HG02938 (cell line): ENCODE measurements at regions not wholly inside any gene's neighbourhood (a gene's known extent, or its start where the extent isn't known, plus 50 kb on each side); places are given as distances from the start of the nearest gene placed in this dataset.
"Not testable (repeated sequence)": the region's sequence is repeated elsewhere in the genome, so short reads cannot be mapped to it uniquely, and the experiment has no call there.

Experiments
- ATAC-seq: cut with Tn5 transposase; IDR thresholded peaks from one replicate; pipeline ENCODE4 v1.9.1; 2021; ENCODE audit warnings: mild to moderate bottlenecking, moderate library complexity; ENCODE audit not compliant: unreplicated experiment

DNA sequence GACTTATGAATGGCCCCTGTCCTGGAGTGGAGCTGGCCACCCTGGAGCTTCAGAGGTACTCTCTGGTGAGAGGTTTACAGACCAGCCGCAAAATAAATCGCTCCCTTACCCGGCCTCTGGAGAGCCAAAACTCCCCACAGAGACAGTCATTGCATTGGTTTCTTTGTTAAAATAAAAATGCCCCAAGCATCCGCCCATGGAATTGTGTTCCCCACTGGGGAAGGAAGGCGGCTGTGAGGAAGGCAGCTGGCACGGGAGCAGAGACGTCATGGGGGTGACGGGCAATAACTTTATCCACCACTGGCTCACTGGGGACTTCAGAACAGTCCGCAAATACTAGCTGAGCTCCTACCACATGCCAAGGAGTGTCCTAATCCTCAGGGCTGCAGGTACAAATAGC, 266.2 kb upstream of the FOXF1 start:
- ATAC-seq = no peak

GRCh38 chr16:86244936-86245335, 265.4 kb upstream of the FOXF1 start:
- ATAC-seq = no peak

GRCh38 chr16:86245351-86245750, 265.0 kb upstream of the FOXF1 start:
- no peak for ATAC-seq

DNA sequence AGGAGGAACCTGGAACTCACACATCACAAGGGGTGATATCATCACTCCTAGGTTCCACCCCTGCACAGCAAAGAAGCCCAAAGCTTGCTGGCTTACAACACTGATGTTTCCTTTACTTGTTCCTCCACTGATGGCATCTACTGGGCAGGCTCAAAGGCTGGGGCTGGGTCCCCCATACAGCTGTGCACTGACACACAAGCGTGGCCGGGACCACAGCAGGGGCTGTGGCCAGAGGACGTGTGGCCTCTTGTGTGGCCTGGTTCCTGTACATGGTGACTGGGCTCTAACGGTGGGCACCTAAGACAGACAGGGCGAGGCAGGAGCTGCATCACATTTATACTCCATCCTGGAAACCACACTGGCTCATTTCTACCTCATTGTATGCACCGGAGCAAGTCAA, 264.4 kb upstream of the FOXF1 start:
- ATAC-seq = no peak

DNA sequence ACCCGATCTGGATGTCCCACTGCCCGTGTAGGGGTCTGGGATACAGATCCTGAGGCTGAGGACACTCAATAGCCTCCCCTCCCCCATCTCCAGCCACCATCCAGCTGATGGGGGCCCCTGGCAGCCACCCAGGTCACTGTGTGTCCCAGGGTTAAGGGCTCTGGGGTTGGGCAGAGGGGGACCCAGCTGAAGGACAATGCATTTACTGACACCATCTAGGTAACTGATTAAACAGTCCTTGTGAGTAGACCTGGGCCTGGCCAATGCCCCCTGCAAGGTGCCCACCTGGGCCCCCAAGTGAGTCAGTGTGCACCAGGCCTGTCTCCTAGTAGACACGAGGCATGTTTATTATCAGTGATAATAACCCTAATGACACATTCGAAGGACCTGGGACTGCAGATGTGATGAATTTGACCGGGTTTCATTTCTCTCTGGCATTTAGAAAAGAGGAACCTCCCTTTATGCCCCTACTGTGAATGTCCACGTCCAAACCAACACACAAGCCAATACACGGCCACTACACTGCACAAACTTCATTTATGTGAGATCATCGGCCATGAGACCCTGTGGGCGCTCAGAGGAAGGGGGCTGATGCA, 261.9 kb upstream of the FOXF1 start:
- ATAC-seq = no peak

- no peak for ATAC-seq
Observed at GRCh38 chr16:86249631-86250030, 260.7 kb upstream of the FOXF1 start.

- no peak for ATAC-seq
Observed at GRCh38 chr16:86251682-86252081, 258.6 kb upstream of the FOXF1 start.

DNA sequence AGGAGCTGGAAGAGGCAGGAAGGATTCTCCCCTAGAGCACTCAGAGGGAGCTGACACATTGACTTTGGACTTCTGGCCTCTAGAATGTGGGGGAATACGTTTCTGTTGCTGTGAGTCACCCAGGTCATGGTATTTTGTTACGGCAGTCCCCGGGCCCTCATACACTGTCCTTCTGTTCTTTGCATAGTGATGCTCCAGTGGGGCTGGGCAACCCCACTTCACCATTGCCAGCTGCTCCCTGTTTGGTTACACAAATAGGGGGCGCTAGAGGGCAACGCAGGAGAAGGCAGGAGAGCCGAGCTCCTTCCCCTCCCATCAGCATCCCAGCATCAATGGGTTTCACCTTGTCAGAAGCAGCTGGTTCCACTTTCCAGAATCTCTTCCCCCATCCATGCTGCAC, 257.7 kb upstream of the FOXF1 start:
- ATAC-seq = no peak

DNA sequence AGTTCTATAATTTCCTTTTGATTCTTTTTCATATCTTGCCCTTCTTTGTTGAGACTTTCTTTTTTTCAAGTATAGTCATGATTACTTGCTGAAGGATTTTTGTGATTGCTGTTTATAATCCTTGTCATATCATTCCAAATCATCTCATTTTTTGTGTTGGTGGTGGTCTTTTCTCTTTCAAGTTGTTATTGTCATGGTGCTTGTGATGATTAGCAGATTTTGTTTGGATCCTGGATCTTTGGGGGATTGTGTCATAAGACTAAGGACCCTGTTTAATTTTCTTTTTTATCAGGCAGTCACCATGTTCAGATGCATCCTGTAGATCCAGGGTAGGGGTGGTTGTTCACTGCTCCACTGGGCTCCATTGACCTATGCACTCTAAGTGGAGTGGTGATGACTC, 254.4 kb upstream of the FOXF1 start:
- ATAC-seq = no peak

GRCh38 chr16:86256995-86257394, 253.3 kb upstream of the FOXF1 start:
- ATAC-seq = no peak

- ATAC-seq = no peak
Observed at GRCh38 chr16:86257546-86257945, 252.8 kb upstream of the FOXF1 start.

DNA sequence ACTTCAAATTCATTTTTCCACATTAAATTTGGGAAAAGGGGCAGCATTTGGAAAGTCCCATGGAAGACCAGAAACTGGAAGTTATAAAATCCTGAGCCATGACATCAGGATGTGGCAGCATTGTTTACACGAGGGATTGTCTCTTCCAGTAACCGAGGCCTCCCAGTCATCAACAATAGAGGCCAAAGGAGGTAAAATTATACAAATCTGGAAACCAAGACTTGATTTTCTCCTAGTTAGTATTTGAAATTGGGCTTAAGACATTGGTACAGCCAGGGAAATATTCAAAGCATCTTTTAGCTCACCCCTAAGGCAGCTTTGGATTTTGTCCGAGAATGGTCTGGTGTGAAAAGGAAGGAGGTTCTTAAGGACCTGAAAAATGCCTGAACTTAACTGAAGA, 251.6 kb upstream of the FOXF1 start:
- ATAC-seq = no peak

DNA sequence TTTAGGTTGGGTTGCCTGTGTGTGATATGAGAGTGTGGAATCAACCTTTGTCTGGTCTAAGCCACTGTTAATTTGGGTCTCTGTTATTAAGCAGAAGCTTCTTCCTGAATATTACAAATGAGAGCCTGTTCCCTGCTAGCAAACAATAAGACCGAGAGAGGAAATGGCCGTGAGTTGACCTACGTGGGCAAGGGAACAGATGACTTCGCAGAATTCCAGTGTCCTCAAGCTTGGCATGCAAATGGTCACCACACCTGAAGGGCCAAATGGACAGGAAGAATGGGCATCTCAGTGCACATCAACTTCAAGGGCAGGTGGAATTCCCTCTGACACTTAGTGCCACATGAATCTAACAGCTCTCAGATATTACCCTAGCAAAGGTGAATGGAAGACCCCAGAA, 250.8 kb upstream of the FOXF1 start:
- no peak for ATAC-seq

DNA sequence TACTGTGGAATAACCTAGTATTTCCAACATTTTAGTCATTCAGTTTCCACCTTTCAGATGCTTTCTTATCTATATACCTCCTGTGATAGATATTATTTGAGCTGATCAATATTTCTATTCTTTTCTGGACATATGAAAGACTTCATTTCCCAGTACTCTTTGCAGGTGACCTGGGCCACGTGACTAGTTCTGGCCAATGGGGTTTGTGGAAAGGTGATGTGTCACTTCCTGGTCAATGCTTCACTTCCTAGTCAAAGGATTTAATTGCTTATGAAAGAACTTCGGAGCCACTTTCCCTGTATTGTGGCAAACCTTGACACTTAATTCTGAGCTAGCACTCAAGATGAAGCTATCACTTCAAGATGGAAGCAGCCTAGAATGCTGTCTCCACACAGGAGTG, 248.9 kb upstream of the FOXF1 start:
- ATAC-seq = no peak

GRCh38 chr16:86267657-86268056, 242.7 kb upstream of the FOXF1 start:
- ATAC-seq = not testable (repeated sequence)

DNA sequence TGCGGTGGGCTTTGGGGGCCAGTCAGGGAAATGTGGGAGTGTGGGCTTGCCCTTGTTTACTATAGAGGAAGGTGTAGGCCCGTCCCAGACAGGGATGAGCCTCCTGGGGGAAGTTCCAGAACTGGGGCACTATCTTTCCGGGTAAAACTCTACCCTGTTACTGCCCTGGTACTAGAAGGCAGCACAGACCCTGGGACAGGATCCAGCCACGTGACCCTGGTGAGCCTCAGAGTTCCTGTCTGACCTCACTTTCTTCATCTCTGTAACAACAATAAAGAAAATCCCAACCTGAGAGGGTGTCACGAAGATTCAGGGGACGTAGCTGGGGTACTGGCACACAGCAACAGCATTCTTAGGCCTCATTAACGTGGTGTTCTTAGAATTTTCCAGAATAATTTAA, 239.6 kb upstream of the FOXF1 start:
- no peak for ATAC-seq

- ATAC-seq = no peak
Observed at GRCh38 chr16:86272744-86273143, 237.6 kb upstream of the FOXF1 start.

- no peak for ATAC-seq
Observed at GRCh38 chr16:86277221-86277620, 233.1 kb upstream of the FOXF1 start.

- ATAC-seq = not testable (repeated sequence)
Observed at GRCh38 chr16:86277859-86278258, 232.5 kb upstream of the FOXF1 start.

DNA sequence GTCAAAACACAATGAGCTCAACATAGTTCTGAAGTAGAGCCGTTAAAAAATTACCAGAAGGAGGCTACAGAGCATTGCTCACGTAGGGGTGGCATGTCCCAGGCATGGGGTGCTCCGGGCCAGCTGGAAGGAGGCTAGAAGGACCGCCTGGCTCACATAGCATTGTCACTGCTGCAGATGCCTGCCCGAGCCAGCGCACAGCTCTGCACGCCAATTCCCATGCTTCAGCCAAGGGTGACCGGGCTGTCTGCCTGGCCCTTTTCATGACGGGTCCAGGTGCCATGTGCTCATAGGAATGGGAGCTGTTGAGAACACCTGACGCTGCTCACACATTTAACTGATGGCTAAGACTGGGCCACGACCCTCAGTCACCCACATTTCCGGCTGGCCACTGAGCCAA, 228.9 kb upstream of the FOXF1 start:
- ATAC-seq = no peak

DNA sequence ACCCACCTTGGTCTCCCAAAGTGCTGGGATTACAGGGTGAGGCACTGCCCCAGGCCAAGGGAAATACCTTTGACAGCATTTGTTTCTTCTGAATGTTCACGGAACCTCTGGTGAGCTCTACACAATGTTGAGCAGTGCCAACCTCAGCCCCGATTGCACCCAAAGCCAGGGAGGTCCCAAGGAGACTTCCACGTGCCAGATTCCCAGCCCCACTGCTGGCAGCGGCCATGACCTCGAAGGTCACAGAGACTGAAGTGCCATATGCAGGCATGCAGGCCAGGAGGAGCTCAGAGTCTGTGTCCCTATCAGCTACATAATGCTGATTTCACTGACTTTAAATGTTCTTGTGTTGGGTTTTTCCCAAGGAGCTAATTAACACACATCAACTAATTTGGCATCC, 226.4 kb upstream of the FOXF1 start:
- no peak for ATAC-seq

GRCh38 chr16:86285421-86285820, 224.9 kb upstream of the FOXF1 start:
- ATAC-seq = no peak
